Stimulated activated naive CD8-positive, alpha-beta T cell treated with anti-CD3 and anti-CD28 coated beads, Interleukin-15, amount 100 ng/mL, for 72 hours (primary cell): ENCODE measurements at regions not wholly inside any gene's neighbourhood (a gene's known extent, or its start where the extent isn't known, plus 50 kb on each side); places are given as distances from the start of the nearest gene placed in this dataset.

ENCODE experiments used
- ATAC-seq: fragments of 150-1000 bp; cut with Tn5 transposase; 2 replicates; pipeline ENCODE4 v1.10.0; 2021; ENCODE audit warnings: mild to moderate bottlenecking, moderate library complexity
- DNase-seq, 2 donors: peaks; one replicate each; pipeline ENCODE4 v3.0.0; 2021 to 2022
- H3K27ac Mint-ChIP-seq, 2 donors: one replicate each; pipeline ENCODE4 v1.8.0; 2022; ENCODE audit warnings: mild to moderate bottlenecking in 2 of 2, mixed read lengths in 2 of 2, moderate library complexity in 2 of 2
- H3K27me3 Mint-ChIP-seq: one replicate; pipeline ENCODE4 v1.8.0; 2022; ENCODE audit warnings: mixed read lengths
- H3K4me1 Mint-ChIP-seq: one replicate; pipeline ENCODE4 v1.8.0; 2022; ENCODE audit warnings: mild to moderate bottlenecking, mixed read lengths
- H3K4me3 Mint-ChIP-seq, 2 donors: one replicate each; pipeline ENCODE4 v1.8.0; 2022; ENCODE audit warnings: mild to moderate bottlenecking in 2 of 2, mixed read lengths in 2 of 2, moderate library complexity in 1 of 2
- H3K9me3 Mint-ChIP-seq, 2 donors: one replicate each; pipeline ENCODE4 v1.8.0; 2022; ENCODE audit warnings: mixed read lengths in 2 of 2

DNA sequence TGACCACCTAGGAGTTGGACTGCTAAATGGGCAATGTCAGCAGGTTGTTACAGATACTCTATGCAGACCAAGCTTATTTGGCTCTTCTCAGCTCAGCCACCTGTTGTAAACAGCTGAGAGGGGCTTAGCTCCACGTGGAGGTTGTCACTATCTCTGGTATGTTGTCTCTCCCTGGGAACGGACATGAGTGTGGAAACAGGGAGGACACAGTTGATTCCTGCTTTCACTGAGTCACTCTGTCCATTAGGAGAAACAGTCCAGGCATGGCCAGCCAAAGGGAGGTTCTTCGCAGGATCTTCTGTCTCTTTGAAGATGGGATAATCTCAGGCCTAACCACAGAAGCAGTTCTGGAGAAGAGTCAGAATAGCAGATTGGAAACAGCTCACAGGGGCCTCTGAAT, 121.2 kb downstream of the PALM2AKAP2 start:
- Mint-ChIP-seq H3K4me3 (no peak overlapping the region), H3K27me3 (peaks cover 23% of the 10 kb centered on the region), H3K9me3 (no peaks in the 10 kb centered on the region), H3K27ac (no peak overlapping the region), H3K4me1 (no peaks in the 10 kb centered on the region)
- ATAC-seq = no peak
- no peak for DNase-seq

DNA sequence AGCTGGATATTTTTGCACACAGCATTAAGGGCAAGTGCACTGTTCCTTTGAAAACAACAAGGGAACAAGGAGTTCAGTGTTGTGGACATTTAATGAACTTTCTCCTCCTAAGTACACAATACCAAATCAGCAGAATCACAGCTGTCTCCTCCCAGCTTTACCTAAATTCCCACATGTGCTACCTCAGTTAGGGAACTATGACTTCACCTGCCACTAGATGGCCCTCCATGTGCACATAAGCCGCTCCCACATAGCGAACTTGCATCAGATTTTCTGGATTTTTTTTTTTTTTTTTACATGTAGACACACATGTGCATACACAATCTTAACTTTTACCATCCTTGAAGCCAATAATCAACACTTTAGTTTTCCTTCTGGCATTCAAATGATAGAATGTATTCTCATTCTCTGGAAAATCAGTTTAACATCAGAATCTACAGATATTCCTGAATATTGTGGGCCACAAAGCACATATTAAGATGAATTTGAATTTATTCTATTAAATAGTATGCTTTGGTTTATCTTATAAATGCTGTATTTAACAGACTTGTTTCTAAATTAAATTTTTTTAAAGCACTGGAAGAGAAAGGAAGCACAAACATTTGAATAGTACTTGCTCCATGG, 123.6 kb downstream of the PALM2AKAP2 start:
- Mint-ChIP-seq H3K9me3 (no peaks in the 10 kb centered on the region), H3K4me3 (no peak overlapping the region), H3K27ac (no peak overlapping the region), H3K27me3 (peaks cover 18% of the 10 kb centered on the region), H3K4me1 (no peaks in the 10 kb centered on the region)
- ATAC-seq (peak; percentile 75), DNase-seq (peak; percentile 31 to 54)

DNA sequence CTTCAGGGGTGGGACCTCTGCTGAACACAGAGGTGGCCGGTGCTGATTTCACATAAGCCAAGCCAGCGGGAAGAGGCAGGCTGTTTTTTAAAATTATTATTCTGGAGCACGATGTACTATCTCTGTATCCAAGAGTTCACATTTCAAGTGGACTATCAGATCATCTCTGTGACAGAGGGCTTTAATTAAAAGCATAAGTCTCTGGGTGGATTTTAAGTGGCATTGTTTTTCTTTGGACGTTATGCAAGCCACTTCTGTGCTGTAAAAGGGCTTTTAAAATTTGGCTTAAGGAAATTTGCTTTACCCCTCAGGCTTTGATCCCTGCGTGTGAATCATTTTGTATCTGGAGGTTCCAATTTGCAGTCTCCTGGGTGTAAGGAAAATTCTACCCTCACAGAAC, 124.7 kb downstream of the PALM2AKAP2 start:
- no peaks in the 10 kb centered on the region for H3K9me3 Mint-ChIP-seq
- no peak for DNase-seq
- no peaks in the 10 kb centered on the region for H3K4me1 Mint-ChIP-seq
- no peak for ATAC-seq
- no peak overlapping the region for H3K27ac Mint-ChIP-seq
- no peak overlapping the region for H3K4me3 Mint-ChIP-seq
- H3K27me3 Mint-ChIP-seq = peaks cover 8% of the 10 kb centered on the region

DNA sequence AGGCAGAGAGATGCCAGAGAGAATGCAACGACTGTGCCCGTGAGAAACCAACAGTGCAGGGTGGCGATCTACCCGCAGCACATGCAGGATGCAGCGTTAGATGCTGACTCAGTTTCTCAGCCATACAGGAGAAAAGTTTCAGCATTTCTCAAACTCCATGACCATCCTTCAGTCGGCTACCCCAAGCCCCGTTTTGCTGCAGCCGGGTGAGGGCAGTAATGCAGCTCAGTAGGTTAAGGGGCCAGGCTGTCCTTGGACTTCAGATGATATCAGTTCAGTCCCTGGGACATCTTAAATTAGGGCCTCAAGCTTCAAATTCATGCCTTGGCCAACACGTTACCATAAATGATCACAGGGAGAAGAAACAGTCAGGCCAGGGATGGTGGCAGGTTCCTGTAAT, 125.5 kb downstream of the PALM2AKAP2 start:
- Mint-ChIP-seq H3K27me3 (no peaks in the 10 kb centered on the region), H3K4me1 (no peaks in the 10 kb centered on the region), H3K27ac (no peak overlapping the region), H3K4me3 (no peak overlapping the region), H3K9me3 (no peaks in the 10 kb centered on the region)
- ATAC-seq (no peak), DNase-seq (no peak)

DNA sequence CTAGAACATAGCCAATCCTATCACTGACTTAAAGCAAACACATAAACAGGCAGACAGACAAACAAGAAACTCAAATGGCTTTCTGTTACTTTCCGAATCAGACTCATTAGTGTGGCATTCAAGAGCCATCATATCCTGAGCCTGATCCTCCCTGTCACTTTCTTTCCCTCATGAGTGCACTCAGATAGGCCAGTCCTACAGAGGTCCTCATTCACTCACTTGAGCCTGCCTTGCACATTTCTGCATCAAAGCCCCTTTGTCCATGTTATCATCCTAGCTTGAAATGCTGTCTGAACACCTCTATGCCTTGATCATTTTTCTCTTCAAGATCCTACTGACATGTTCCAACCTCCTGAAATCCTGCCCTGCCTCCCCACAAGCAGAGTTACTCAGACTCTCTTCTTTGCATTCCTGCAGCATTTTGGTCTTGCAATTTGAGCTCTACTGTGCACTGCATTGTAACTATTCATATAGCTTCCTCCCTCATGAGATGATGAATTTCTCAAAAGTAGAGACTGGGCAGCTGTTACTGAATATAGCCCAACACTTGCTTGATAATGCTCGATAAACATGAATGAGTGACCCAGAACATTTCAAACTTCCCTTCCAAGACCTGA, 126.9 kb downstream of the PALM2AKAP2 start:
- no peaks in the 10 kb centered on the region for H3K9me3 Mint-ChIP-seq
- H3K27ac Mint-ChIP-seq = no peak overlapping the region
- ATAC-seq = no peak
- H3K4me1 Mint-ChIP-seq = no peaks in the 10 kb centered on the region
- no peak for DNase-seq
- no peak overlapping the region for H3K4me3 Mint-ChIP-seq
- H3K27me3 Mint-ChIP-seq = no peaks in the 10 kb centered on the region

DNA sequence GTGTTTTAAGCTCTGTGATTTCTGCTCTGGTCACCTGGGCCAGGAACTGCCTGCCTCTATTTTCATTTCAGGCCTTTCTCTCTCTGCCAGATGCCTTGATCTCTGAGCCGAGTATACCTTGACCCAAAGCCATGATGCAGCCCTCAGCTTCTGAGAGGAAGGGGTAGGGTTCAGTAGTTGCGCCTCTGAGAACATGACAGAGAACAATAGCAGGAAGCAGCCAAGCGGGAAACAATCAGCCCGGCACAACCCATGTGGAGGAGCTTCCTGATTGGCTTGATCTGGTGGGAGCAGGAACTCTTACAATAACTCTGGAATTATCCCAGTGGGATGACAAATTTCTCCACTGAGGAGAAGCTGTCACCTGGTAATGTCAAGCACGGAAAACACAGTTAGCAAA, 127.4 kb downstream of the PALM2AKAP2 start:
- no peak for ATAC-seq
- Mint-ChIP-seq H3K27me3 (no peaks in the 10 kb centered on the region), H3K9me3 (no peaks in the 10 kb centered on the region)

DNA sequence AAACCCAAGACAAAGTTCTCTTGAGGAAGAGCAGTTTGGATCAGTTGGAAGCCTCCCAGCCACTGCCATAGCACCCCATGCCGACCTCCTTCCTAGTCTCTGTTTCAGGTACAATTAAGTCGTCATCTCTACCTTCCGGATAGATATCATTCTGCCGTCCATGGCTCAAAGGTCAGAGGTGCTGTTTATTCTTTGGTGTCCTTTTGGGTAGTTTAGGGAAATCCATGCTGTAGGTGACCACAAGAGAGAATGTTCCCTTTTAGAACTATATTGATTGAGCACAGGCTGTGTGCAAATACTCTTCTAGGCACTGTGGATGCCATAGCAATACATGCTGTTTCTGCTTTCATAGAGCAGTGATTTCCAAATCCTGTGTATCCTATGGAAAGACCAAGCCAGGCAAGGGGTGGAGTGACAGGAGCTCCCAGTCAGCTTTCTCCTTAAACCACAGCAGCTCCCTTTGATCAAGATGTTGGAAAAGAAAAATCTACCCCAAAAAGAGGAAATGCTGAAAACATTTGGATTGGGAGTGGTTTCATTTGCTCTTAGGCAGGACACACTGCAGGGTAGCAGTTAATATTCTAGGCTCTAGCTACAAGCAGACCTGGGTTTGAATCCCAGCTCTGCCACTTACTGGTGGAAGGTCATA, 127.9 kb downstream of the PALM2AKAP2 start:
- no peak overlapping the region for H3K4me3 Mint-ChIP-seq
- ATAC-seq (no peak), DNase-seq (no peak)
- no peak overlapping the region for H3K27ac Mint-ChIP-seq
- no peaks in the 10 kb centered on the region for H3K9me3 Mint-ChIP-seq
- no peaks in the 10 kb centered on the region for H3K4me1 Mint-ChIP-seq
- no peaks in the 10 kb centered on the region for H3K27me3 Mint-ChIP-seq

More for the DNA sequence above, 127.4 kb downstream of the PALM2AKAP2 start:
- no peaks in the 10 kb centered on the region for H3K4me1 Mint-ChIP-seq
- no peak for DNase-seq
- no peak overlapping the region for H3K27ac Mint-ChIP-seq
- no peak overlapping the region for H3K4me3 Mint-ChIP-seq

DNA sequence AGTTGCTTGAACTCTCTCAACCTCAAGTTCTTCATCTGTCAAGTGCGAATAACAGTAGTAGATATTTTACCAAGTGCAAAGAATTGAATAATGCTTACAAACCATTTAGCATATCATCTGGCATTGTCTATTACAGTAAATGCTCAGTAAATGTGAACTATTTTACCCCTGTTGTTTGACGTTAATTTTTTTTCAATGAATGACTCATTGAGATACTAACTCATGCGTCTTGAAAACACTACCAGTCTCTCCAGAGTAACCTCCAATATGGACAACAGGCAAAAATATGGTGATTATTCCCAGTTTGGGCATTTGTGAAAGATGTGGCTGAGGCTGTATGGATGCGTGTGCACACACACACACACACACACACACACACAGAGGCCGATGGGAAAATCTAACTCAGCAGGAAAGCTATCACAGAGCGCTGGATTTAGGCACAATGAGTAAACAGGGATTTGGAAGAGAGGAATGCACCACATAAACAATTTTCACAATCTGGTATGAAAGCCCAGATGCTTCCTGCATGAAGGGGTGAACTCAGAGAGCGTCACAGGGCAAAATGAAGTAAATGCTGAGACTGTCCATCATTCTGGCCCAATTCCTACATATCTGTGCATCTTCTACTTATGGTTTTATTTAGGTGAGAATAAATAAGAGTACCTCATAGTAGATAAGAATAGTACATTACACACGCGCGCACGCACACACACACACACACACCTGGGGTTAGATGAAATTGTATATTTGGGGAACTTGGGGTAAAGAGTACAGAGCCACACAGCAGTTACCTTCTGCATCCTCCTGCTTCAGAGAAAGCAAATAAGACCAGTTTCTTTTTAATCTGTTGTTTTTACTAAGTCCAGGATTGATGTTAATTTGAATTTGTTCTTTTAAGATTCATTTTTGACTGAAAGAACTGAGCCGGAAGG, 128.7 kb downstream of the PALM2AKAP2 start:
- Mint-ChIP-seq H3K27ac (no peak overlapping the region), H3K4me1 (no peaks in the 10 kb centered on the region), H3K9me3 (no peaks in the 10 kb centered on the region), H3K4me3 (no peak overlapping the region), H3K27me3 (no peaks in the 10 kb centered on the region)
- ATAC-seq (no peak), DNase-seq (no peak)

DNA sequence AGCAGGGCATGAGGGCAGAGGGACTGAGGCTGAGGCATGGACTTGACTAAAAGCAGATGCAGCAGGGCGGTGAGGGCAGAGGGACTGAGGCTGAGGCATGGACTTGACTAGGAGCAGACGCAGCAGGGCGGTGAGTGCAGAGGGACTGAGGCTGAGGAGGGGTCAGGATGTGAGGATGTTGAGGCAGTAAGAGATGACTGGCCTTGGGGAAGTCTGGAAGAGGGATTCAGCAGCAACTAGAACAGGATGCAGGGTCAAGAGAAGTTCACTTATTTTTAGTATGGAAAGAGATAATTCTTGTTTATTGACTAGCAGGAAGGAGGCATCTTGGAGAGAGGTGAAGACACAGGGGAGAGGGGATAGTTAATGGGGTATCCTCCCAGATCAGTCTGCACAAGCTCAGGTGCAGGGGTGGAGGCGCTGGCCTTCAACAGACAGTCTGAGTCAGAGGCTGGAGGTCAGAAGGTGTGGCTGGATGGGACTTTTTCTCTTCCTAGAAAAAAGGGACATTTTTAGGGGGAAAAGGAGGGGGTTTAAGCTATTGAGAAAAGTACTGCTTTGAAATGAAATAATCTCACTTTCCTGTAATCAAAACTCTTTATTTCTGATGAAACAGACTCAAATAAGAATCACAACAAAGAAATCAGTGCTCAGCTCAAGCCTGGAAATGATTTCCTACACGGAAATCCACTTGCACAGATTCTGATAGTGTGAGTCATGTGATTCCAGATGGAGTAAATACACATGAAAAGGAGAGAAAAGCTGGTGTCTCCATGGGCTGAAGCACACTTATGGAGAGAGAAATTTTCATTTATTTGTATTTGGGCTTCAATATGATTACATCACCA, 130.9 kb downstream of the PALM2AKAP2 start:
- Mint-ChIP-seq H3K4me3 (no peak overlapping the region), H3K27ac (no peak overlapping the region), H3K27me3 (no peaks in the 10 kb centered on the region), H3K4me1 (no peaks in the 10 kb centered on the region), H3K9me3 (no peaks in the 10 kb centered on the region)
- ATAC-seq (no peak), DNase-seq (no peak)

DNA sequence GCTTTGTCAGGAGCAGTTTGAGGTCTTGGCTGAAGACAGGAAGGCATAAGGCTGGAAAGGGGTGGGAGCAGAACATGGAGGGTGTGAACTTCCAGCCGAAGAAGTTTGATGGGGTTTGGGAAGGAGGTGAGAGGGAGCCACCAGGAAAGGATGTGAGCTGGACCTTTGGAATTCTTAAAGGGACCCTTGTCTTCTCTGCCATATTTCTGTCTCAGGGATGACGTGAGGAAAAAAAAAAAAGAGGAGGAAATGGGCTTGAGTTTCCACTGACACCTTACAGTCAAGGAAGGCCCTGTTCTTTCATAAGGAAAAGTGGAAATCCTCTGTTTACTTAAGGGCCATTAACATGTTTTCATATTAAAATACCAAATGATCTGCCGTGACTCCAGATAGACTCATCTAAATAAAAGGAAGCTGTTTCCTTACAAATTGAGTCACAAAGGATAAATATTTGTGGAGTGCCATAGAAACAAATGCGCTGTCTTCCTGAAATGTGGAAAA, 132.1 kb downstream of the PALM2AKAP2 start:
- Mint-ChIP-seq H3K27ac (no peak overlapping the region), H3K4me3 (no peak overlapping the region), H3K9me3 (no peaks in the 10 kb centered on the region), H3K4me1 (no peaks in the 10 kb centered on the region), H3K27me3 (peaks cover 7% of the 10 kb centered on the region)
- DNase-seq (no peak), ATAC-seq (no peak)

DNA sequence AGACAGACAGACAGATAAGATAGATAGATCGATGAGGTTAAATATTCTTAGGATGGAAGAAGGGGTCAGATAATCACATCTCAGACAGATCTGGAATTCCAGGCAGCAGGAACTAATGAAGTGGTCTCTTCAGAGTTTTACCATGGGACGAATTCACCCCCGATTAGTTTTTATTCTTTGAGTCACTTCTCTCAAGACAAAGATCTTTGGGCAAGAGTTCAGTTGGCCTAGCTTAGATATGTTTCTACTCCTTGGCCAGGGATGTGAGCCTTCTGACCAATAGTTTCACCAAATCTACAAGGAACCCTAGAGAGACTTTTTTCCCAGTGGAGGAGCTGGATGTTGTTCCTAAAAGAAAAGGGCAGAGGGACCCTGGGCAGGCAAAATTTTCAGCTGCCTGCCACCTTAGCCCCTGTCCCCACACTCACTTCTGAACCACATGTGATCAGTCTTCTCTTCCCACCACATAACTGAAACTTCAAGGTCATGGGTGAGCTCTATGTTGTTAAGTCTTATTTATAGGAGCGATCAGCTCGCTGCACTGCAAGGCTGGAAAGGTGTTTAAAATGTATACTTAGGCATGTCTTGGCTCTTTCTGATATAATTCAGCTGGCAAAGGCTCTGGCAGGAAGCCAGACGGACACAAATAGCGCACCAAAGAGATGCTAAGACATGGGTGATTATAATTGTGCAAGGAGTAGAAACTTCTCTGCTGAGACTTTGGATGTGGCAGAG, 132.9 kb downstream of the PALM2AKAP2 start:
- Mint-ChIP-seq H3K4me3 (no peak overlapping the region), H3K27ac (no peak overlapping the region), H3K9me3 (no peaks in the 10 kb centered on the region), H3K4me1 (no peaks in the 10 kb centered on the region), H3K27me3 (peaks cover 8% of the 10 kb centered on the region)
- no peak for DNase-seq
- ATAC-seq = no peak

DNA sequence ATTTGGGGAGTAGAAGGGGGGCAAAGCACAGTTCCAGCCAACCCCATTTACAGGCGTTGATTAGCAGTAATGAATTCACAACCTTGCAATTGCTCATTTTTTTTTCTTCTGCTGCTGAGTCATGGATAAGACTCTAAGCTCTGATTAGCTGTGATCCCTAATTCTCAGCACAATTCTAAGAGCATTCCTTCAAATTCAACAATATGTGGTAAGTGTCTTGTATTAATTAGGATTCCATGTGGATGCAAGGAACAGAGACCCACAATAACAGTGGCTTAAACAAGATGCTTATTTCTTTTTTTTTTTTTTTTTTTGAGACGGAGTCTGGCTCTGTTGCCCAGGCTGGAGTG, 133.4 kb downstream of the PALM2AKAP2 start:
- Mint-ChIP-seq H3K4me3 (no peak overlapping the region), H3K9me3 (no peaks in the 10 kb centered on the region), H3K4me1 (peaks cover 5% of the 10 kb centered on the region), H3K27ac (no peak overlapping the region), H3K27me3 (peaks cover 8% of the 10 kb centered on the region)
- ATAC-seq (no peak), DNase-seq (no peak)

DNA sequence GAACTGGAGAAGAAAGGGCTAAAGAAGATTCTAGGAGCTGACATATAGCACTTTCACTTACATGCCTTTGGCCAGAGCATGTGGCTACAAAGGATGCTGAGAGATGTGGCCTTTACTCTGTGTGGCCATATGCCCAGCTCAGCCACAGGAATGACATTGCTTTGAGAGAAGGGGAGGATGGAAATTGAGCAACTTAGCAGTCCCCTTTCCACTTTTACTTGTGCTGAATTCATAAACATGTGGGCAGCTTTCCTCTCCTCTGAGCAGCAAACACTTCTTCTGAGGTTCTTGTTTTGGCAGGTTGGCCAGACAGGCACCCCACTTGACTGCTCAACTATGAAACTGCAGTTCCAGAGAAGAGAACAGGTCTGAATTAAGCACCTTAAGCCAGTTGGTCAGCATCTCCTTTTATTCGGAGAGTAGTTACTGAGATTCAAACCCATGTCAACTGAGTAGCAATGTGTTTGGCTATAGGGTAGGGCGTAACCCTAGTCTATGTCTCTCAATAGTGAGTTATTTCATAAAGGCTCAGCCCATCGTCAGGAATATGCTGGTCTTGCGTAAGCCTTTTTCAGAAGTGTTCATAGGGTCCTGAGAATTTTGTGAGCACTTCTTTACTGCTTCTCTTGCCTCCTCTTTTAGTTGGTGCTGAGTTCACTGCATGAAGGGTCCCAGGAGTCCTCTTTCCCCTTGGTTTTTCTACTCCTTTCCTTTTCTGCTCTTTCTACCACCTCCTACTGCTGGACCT, 134.5 kb downstream of the PALM2AKAP2 start:
- no peak overlapping the region for H3K4me3 Mint-ChIP-seq
- no peak overlapping the region for H3K27ac Mint-ChIP-seq

DNA sequence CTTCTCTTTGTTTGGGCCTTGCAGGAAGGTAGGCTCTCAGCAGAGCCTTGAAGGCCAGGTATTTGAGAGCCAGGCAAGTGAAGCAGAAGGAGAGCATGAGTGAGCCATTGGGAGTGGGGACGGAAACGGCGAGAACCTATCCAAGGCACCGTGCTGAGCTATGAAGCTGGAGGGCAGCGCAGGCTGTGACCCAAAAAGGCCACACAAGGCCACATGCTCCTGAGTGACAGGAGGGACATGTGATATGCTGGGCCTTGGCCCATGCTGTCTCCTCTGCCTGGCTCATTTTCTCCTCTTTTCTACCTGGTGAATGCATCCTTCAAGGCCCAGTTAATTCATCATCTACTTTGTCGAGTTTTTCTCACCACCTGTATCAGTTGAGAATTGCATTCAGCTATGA, 136.3 kb downstream of the PALM2AKAP2 start:
- Mint-ChIP-seq H3K4me3 (no peak overlapping the region), H3K27me3 (peaks cover 8% of the 10 kb centered on the region), H3K9me3 (peaks cover 0 to 3% of the 10 kb centered on the region in 2 donors), H3K4me1 (peaks cover 12% of the 10 kb centered on the region), H3K27ac (peak overlapping the region in 1 of 2 donors; percentile 51)
- no peak for DNase-seq
- no peak for ATAC-seq

More for the DNA sequence above, 134.5 kb downstream of the PALM2AKAP2 start:
- DNase-seq (no peak), ATAC-seq (no peak)
- no peaks in the 10 kb centered on the region for H3K9me3 Mint-ChIP-seq
- peaks cover 12% of the 10 kb centered on the region for H3K4me1 Mint-ChIP-seq
- H3K27me3 Mint-ChIP-seq = peaks cover 8% of the 10 kb centered on the region
